ENCODE measurements at regions not wholly inside any gene's neighbourhood (a gene's known extent, or its start where the extent isn't known, plus 50 kb on each side); places are given as distances from the start of the nearest gene placed in this dataset.

DNA sequence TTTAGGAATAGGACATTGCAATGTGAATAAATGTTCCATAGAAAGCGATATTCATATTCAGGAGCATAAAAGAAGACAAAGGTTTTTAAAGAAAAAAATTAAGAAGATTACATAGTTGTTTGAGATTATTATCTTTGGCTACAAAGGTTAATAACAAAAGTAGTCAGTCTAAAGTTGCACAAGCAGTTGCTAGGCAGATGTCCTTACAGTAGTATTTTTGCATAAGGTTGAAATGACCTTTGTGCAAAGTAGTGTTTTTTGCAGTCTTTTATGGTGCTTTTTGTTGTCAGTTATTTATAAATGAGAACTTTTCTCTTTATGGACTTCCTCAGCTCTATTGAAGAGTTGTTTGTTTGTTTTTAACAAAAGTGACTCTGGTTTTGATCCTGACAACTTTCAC lies 447.8 kb downstream of the AMY1C start:
- no peak for TF ChIP-seq REST (IDR thresholded peaks at IDR 0.05; ENCODE audit: insufficient read depth in 1 of 2, low read depth in 2 of 2, low read length in 2 of 2)
- TF ChIP-seq POLR2AphosphoS5 (IDR thresholded peaks at IDR 0.05; ENCODE audit: low read depth, low read length), result no peak
- TF ChIP-seq TAF1 (IDR thresholded peaks at IDR 0.05; ENCODE audit: borderline replicate concordance, insufficient read depth, low read length), result no peak
